RCC 7860 (cell line): ENCODE measurements at regions not wholly inside any gene's neighbourhood (a gene's known extent, or its start where the extent isn't known, plus 50 kb on each side); places are given as distances from the start of the nearest gene placed in this dataset.
"Not testable (repeated sequence)": the region's sequence is repeated elsewhere in the genome, so short reads cannot be mapped to it uniquely, and the experiment has no call there.

Experiments
- DNase-seq: peaks from one replicate; pipeline ENCODE4 v3.0.0-alpha.2; 2015; ENCODE audit warnings: low spot score
- FAIRE-seq: peaks from 2 replicates; lab custom pipeline; 2012; peaks lifted over from hg19 to GRCh38; lab: Jason Lieb, UNC

DNA sequence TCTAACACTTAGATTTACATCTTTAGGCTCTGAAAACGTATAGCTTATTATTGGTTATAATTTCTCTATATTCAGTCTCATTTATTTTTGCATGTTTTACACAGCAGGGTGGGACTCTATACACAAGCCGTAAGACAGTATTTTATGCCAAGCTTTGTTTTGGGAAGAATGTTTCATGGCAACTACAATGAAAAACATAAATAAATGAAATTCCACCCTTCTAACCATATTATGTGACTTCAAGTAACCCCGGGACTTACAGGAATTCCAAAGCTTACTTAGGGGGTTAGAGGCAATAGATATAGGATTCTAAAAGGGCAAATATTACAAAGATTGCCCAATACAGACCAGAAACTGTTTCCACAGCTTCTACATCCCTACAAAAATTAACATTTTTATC is 370.9 kb downstream of the PRR32 start:
- no peak for DNase-seq
- FAIRE-seq = no peak

DNA sequence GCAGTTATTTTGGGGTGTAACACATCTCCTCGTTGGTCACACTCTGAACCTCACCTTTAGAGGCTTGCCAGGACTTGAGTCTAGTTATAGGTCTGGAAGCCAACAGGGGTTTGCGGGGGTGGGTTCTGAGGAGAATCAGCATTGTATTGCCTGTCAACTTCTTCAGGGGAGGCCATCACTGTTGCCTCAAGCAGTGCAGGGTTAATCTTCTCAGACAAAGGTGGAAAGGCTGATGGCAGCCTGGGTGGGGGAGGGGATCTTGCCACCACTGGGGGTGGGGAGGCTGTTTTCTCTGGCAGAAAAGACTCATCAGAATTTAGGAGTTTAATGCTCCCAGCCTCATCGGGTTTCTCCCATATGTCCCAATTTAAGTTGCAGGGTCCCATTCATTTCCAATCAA is 387.8 kb downstream of the PRR32 start:
- DNase-seq (no peak), FAIRE-seq (no peak)

DNA sequence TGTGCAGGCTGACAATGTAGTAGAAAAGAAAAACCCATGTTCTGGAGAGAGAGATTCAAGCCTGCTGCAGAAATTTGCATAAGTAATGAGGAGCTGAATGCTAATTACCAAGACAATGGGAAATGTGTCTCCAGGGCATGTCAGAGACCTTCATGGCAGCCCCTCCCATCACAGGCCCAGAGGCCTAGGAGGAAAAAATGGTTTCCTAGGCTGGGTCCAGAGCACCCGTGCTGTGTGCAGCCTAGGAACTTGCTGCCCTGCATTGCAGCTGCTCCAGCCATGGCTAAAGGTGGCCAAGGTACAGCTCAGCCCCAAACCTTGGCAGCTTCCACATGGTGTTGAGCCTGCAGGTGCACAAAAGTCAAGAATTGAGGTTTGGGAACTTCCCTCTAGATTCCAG is 402.3 kb downstream of the PRR32 start:
- not testable (repeated sequence) for DNase-seq, FAIRE-seq

DNA sequence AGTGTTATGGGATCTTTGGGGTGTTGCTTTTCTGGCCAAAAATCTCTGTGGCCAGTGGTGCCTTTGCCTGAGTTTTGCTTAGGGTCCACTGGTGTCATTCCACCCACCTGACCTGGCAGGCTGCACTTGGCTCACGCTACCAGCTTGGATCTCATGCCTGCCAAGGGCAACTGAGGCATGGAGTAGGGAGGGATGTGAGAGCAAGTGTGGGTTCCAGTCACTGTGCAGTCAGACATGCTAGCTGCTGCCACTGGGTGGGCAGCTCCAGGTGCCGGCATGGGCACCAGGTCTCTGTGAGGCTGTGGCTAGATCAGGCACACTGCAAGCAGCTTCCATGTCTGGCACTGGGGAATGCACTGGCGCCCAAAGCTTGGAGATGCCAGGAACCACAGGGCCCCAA is 424.1 kb downstream of the PRR32 start:
- no peak for DNase-seq
- FAIRE-seq = no peak

DNA sequence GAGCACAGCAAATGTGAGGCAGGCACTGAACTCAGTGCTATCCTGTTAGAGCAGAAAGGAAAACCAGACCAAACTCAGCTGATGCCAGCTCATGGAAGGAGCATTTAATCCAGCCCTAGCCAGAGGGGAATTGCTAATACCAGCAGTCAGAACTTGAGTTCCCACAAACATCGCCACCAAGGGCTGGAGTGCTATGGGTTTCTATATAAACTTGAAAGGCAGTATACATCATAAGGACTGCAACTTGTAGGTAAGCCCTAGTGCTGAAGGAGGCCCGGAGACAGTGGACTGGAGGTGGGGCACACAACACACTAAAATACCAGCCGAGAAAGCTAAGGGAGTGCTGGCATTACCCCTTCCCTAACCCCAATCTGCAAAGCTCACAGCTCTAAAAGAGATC is 440.2 kb downstream of the PRR32 start:
- FAIRE-seq (no peak), DNase-seq (no peak)

DNA sequence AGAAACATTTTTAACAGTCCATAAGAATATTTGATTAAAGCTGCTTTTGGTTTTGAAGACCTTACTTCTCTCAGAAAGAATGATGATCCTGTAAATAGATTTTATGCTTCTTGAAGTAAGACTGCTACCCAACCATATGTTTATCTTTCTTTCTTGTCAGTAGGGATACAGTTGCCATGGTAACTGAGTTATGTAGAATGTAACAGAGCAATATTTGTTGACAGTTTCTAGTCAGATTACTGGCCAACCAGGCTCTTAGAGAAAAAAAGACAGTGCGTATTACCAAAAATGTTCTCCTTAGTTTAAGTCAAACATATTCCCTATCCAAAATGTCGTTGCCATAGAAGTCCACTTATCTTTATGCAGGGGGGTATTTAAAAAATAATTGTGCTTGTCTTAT is 456.8 kb downstream of the PRR32 start:
- FAIRE-seq = no peak

DNA sequence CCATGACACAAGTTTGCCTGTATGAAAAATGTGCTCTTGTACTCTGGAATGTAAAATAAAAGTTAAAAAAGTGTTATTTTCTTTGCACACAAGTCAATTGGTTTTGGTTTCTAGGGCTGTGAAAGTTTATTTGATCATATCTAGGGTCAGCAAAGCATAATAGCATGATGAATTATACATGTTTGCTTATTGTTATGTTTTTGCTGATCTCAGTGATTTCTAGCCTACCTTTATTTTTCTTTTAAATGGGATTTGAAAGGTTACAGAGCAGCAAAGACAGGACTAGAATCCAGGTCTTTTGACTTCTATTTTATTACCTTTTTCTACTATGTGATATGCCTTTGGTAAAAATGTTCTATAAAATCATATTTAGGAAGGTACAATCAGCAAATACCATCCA is 481.0 kb downstream of the PRR32 start:
- FAIRE-seq (no peak), DNase-seq (no peak)

More for the DNA sequence above, 456.8 kb downstream of the PRR32 start:
- no peak for DNase-seq

DNA sequence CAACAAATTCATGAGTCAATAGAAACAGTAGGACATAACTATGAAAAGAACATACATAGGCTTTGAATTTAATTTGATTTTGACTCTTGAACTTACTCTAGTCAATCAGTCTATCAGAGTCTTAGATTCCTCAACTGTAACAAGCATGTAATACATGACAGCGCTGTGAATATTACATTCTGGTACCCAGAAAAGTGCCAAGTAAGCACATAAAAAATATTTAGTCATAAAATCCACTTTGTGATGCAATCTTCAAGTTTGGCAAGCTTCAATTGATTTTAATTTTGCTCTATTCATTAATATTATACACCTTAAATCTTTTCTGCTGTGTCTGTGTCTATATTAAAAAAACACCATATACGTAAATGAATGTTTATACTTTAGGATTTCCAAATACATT is 483.3 kb downstream of the PRR32 start:
- FAIRE-seq = no peak
- DNase-seq = no peak

DNA sequence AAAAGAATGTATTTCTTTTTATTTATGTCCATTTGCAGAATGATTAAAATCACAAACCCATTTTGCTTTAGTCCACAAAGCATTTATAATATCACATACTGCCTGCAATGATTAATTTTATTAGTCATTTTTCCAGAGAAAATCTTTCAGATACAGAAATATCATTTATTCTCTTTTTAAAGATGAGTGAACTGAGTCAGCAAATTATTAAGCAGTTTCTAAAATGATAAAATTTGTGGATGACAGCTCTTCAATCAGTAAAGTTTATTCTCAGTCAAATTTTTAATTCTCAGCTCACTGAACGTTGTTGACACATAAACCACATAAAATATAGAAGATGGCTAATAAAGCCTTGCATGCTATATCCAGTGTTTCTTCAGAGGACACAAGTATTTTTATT is 485.5 kb downstream of the PRR32 start:
- DNase-seq = no peak
- no peak for FAIRE-seq

DNA sequence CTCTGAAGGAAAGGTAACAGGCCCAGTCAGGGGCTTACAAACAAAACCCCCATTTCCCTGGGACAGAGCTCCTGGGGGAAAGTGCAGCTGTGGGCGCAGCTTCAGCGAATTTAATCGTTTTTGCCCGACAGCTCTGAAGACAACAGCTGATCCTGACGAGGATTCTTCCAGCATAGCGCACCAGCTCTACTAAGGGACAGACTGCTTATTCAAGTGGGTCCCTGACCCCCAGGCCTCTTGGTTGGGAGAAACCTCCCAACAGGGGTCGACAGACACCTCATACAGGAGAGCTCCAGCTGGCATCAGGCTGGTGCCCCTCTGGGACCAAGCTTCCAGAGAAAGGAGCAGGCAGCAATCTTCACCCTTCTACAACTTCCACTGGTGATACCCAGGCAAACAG is 486.7 kb downstream of the PRR32 start:
- DNase-seq = no peak
- FAIRE-seq = no peak

DNA sequence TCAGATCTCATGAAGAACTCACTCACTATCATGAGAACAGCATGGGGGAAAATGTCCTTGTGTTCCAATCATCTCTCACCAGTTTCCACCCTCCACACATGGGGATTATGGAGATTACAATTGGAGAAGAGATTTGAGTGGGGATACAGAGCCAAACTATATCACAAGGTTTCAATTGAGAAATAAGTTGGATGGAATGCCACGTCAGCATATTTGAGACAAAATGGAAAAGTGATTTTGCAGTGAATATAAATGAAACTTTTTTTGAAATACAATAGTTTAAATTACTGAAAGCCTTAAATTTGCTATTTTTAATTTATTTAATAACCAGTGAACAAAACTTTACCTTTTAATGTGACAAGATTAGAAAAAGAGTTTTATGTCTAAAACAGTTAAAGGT is 494.1 kb downstream of the PRR32 start:
- FAIRE-seq = no peak
- DNase-seq = no peak

DNA sequence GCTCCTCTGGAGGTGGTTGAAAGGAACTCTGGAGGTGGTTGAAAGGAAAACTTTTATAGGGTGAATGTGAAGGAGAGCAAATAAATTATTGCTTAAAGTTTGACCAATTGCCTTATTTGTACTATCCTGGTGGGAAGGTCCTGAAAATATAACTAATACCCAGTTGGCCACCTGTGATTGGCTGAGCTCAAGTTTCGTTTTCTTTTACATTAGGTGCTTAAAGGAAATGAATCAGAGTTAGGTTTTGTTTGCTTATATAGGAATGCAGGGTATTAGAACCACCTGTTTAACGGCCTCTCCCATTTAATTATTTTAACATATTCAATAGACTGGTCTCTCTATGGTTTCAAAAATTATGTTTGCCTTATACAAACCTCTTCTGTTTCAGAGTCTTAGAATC is 497.6 kb downstream of the PRR32 start:
- no peak for FAIRE-seq
- no peak for DNase-seq

DNA sequence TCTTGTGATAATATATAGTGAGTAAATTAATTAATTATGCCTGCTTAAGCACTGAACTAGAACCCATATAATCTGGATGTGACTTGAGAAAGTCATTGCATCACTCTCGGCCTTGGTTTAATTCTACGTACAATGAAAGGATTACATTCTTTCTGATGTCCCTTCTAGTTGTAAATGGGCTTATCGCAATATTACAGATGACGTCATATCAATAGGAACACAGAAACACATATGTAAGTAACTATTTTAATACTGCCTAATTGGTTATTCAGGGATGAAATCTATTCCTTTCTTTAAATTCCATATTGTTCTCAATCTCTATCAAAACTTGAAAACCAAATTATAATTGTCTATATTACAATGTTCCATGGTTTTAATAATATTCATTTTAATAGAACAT is 504.6 kb downstream of the PRR32 start:
- FAIRE-seq (no peak), DNase-seq (no peak)
